NT2/D1 (cell line): ENCODE measurements at regions not wholly inside any gene's neighbourhood (a gene's known extent, or its start where the extent isn't known, plus 50 kb on each side); places are given as distances from the start of the nearest gene placed in this dataset.

Source experiments
- DNase-seq: peaks from one replicate; pipeline ENCODE4 v3.0.0-alpha.2; 2011; ENCODE audit warnings: low read depth, low spot score
- H3K27me3 ChIP-seq: 2 replicates; pipeline ENCODE4 v1.6.0; 2011; ENCODE audit warnings: mild to moderate bottlenecking; ENCODE audit not compliant: insufficient read length, insufficient read depth
- H3K36me3 ChIP-seq: 2 replicates; pipeline ENCODE4 v1.6.1; 2011; ENCODE audit warnings: mild to moderate bottlenecking, low read length, mixed read lengths; ENCODE audit not compliant: insufficient read depth, insufficient read length
- H3K4me1 ChIP-seq: 2 replicates; pipeline ENCODE4 v1.5.1; 2011; ENCODE audit not compliant: insufficient read depth, insufficient read length
- H3K4me3 ChIP-seq: 2 replicates; pipeline ENCODE4 v1.5.1; 2011; ENCODE audit warnings: low read depth; ENCODE audit not compliant: insufficient read length
- H3K9ac ChIP-seq: 2 replicates; pipeline ENCODE4 v1.6.0; 2011; ENCODE audit warnings: low read depth; ENCODE audit not compliant: insufficient read length
- H3K9me3 ChIP-seq: 2 replicates; pipeline ENCODE4 v1.5.1; 2011; ENCODE audit warnings: mild to moderate bottlenecking, low read length; ENCODE audit not compliant: insufficient read depth
- SUZ12 ChIP-seq: IDR thresholded peaks from 2 replicates; pipeline ENCODE4 v1.6.1; 2011; ENCODE audit not compliant: insufficient read length, insufficient read depth; ENCODE audit errors: extremely low read depth
- YY1 ChIP-seq: IDR thresholded peaks from 2 replicates; pipeline ENCODE4 v1.6.1; 2011; ENCODE audit not compliant: insufficient read length, insufficient read depth
- ZNF274 ChIP-seq: IDR thresholded peaks from 2 replicates; pipeline ENCODE4 v1.6.1; 2011; ENCODE audit warnings: mild to moderate bottlenecking, low read depth, low read length

- H3K4me1 ChIP-seq: no peaks in the 10 kb centered on the region
- no peak overlapping the region for H3K4me3 ChIP-seq
- TF ChIP-seq SUZ12 (no peak), YY1 (no peak), ZNF274 (no peak)
- no peaks in the 10 kb centered on the region for H3K9me3 ChIP-seq
- H3K36me3 ChIP-seq: no peaks in the 10 kb centered on the region
- no peak overlapping the region for H3K9ac ChIP-seq
- no peak for DNase-seq
- H3K27me3 ChIP-seq: peaks cover 2% of the 10 kb centered on the region
Measured at GRCh38 chr11:116653206-116653605, 119.6 kb downstream of the BUD13 start.

- peaks cover 6% of the 10 kb centered on the region for H3K27me3 ChIP-seq
- no peak overlapping the region for H3K9ac ChIP-seq
- no peaks in the 10 kb centered on the region for H3K9me3 ChIP-seq
- TF ChIP-seq ZNF274 (no peak), YY1 (no peak), SUZ12 (no peak)
- H3K4me3 ChIP-seq: no peak overlapping the region
- H3K36me3 ChIP-seq: no peaks in the 10 kb centered on the region
- no peaks in the 10 kb centered on the region for H3K4me1 ChIP-seq
- no peak for DNase-seq
Measured at GRCh38 chr11:116651737-116652237, 121.0 kb downstream of the BUD13 start.

- Histone ChIP-seq H3K9ac (no peak overlapping the region), H3K36me3 (no peaks in the 10 kb centered on the region), H3K9me3 (peaks cover 4% of the 10 kb centered on the region; the same call in 1 of the 2 replicates), H3K4me3 (no peak overlapping the region), H3K27me3 (peaks cover 6% of the 10 kb centered on the region), H3K4me1 (no peaks in the 10 kb centered on the region)
- no peak for DNase-seq
- TF ChIP-seq SUZ12 (no peak), ZNF274 (no peak), YY1 (no peak)
Measured at GRCh38 chr11:116651098-116651736, 121.6 kb downstream of the BUD13 start.

- peaks cover 6% of the 10 kb centered on the region for H3K27me3 ChIP-seq
Measured at GRCh38 chr11:116650052-116650451, 122.7 kb downstream of the BUD13 start.

GRCh38 chr11:116649268-116649667 is 123.5 kb downstream of the BUD13 start:
- Histone ChIP-seq H3K9me3 (peaks cover 11% of the 10 kb centered on the region; the same call in 1 of the 2 replicates), H3K27me3 (peaks cover 6% of the 10 kb centered on the region), H3K36me3 (no peaks in the 10 kb centered on the region), H3K9ac (no peak overlapping the region), H3K4me3 (no peak overlapping the region), H3K4me1 (no peaks in the 10 kb centered on the region)
- no peak for DNase-seq
- TF ChIP-seq ZNF274 (no peak), SUZ12 (no peak), YY1 (no peak)

More at GRCh38 chr11:116650052-116650451, 122.7 kb downstream of the BUD13 start:
- Histone ChIP-seq H3K4me1 (no peaks in the 10 kb centered on the region), H3K9me3 (peaks cover 11% of the 10 kb centered on the region; the same call in 1 of the 2 replicates), H3K36me3 (no peaks in the 10 kb centered on the region), H3K4me3 (no peak overlapping the region), H3K9ac (no peak overlapping the region)
- no peak for DNase-seq
- no peak for TF ChIP-seq SUZ12
- TF ChIP-seq YY1: no peak
- no peak for TF ChIP-seq ZNF274

- no peak overlapping the region for H3K9ac ChIP-seq
- H3K36me3 ChIP-seq: no peaks in the 10 kb centered on the region
- no peak for DNase-seq
- peaks cover 6% of the 10 kb centered on the region for H3K27me3 ChIP-seq
- TF ChIP-seq YY1 (no peak), SUZ12 (no peak), ZNF274 (no peak)
- H3K4me3 ChIP-seq: no peak overlapping the region
- no peaks in the 10 kb centered on the region for H3K4me1 ChIP-seq
- H3K9me3 ChIP-seq: peaks cover 11% of the 10 kb centered on the region; the same call in 1 of the 2 replicates
Measured at GRCh38 chr11:116648247-116649174, 124.3 kb downstream of the BUD13 start.
